ENCODE measurements at regions not wholly inside any gene's neighbourhood (a gene's known extent, or its start where the extent isn't known, plus 50 kb on each side); places are given as distances from the start of the nearest gene placed in this dataset.

DNA sequence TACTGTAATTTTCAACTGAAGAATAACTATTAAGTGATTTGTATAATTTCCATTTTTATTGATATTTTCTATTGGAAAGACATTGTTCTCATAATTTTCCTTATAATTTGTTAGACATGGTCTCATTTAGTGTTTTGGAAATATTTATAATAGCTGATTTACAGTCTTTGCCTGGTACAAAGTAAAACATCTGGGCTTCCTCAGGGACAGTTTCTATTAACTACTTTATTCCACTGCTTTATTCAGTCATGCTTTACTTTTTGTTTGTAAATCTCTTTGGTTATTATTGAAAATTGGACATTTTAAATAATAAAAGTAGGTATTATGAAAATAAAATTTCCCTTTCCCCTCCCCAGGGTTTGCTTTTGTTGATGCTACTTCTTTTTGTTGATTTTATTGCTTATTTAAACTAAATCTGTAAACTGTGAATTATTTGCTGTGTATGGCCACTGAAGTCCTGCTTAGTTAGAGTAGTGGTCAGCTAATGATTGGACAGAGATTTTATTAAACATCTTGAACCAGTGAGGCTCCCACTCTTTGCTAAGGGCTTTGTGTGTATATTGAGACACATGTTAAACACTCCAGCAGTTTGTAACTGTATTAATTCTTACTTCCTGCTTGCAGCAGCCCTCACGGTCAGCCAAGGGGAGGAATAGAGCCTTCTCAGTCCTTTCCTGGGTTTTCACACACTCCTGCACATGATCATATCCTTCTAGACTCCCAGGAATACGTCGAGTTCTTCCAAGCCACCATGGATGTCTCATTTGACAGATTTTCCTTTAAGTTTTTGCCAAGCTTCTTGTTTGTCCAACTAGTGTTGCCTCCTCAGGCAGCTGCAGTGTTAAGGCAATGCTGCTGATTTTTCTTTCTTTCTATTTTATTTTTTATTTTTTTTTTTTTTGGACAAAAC is 994.6 kb upstream of the PRMT6 start:
- no peak for TF ChIP-seq ZFX (IDR thresholded peaks at IDR 0.05; ENCODE audit: borderline replicate concordance)
- TF ChIP-seq, protein P1, sequence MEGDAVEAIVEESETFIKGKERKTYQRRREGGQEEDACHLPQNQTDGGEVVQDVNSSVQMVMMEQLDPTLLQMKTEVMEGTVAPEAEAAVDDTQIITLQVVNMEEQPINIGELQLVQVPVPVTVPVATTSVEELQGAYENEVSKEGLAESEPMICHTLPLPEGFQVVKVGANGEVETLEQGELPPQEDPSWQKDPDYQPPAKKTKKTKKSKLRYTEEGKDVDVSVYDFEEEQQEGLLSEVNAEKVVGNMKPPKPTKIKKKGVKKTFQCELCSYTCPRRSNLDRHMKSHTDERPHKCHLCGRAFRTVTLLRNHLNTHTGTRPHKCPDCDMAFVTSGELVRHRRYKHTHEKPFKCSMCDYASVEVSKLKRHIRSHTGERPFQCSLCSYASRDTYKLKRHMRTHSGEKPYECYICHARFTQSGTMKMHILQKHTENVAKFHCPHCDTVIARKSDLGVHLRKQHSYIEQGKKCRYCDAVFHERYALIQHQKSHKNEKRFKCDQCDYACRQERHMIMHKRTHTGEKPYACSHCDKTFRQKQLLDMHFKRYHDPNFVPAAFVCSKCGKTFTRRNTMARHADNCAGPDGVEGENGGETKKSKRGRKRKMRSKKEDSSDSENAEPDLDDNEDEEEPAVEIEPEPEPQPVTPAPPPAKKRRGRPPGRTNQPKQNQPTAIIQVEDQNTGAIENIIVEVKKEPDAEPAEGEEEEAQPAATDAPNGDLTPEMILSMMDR (IDR thresholded peaks at IDR 0.05): no peak

DNA sequence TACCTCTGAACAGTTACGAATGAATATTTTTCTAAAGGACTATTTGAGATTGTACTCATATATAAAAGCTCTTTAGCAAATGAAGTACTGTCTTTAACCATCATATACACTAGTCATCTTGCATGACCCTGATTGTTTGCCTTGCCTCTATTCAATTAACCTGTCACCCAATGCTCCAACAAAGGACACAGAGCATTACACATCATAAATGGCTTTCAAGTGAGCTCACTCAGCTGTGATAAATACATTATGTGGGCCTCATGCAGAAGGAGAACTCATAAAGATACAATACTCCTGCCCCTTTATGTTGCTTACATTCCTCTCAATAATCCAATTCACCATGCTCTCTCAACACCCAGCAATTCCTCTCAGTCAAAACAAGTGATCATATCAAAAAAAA is 993.0 kb upstream of the PRMT6 start:
- H3K27ac ChIP-seq: no peak overlapping the region
- TF ChIP-seq ZFX (IDR thresholded peaks at IDR 0.05; ENCODE audit: borderline replicate concordance): no peak
- TF ChIP-seq, protein P1 (IDR thresholded peaks at IDR 0.05): no peak

More for the DNA sequence above, 994.6 kb upstream of the PRMT6 start:
- no peak overlapping the region for H3K27ac ChIP-seq

DNA sequence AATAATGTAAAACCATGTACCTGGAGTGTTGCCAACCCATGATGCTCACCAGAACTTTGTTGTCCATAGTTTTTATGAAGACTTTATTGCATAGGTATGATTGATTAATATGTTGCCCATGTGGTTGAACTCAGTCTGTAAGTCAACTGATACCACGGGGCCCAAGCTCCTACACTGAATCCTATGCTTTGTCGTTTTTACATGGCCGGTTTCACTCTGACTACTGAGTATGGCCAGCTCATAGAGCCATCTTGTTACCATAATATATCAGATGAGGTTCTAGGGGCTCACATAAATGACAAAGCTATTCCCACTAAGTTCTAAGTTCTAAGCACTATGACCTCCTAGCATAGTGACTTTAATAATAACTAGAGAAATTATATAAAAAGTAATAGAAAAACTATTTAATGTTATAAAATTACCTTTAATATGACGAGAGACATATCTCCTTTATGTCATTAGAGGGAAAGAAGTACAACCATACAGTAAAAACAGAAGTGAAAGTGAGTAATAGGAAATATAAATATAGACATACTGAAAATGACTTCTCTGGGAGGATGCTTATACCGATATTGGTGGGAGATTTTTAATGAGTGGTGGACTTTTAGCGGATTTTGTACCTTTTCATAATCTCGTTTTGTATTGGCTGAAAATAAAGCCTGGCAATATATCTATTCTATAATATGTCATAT is 983.4 kb upstream of the PRMT6 start:
- no peak for TF ChIP-seq ZFX (IDR thresholded peaks at IDR 0.05; ENCODE audit: borderline replicate concordance)
- TF ChIP-seq, protein P1 (IDR thresholded peaks at IDR 0.05): no peak
- H3K27ac ChIP-seq: no peak overlapping the region

DNA sequence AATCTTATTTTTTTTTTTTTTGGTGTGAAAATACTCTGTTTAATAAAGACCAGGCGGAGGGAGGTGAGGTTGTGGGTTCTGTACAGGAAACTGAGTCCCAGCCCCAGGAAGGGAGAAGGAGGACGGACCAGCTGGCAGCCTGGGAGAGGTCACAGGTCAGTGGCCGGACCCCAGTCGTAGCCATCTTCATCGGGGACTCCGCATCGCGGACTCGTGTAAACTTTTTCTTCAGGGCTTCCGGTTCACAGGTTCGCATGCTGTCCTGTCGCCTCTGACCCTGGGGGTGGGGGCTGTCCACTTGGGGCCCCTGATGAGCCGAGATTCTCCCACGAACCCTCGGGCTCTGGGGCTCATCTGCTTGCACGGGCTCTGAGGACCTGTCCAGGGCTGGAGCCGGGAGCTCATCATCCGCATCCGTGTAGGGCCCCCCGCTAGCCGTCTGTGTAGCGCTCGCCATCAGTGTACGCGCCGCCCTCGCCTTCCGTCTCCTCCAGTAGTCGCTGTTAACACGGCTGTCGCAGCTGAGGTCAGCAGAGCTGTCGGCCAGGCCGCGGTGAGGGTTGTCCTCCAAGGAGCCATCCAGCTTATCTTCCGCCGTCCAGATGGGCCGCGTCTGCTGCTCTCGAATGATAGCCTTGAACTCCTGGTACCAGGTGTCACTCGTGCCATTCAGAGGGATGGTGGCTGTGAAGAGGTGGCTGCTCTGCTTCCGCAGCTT is 975.7 kb upstream of the PRMT6 start:
- TF ChIP-seq, protein P1 (IDR thresholded peaks at IDR 0.05): no peak
- no peak for TF ChIP-seq ZFX (IDR thresholded peaks at IDR 0.05; ENCODE audit: borderline replicate concordance)
- no peak overlapping the region for H3K27ac ChIP-seq

DNA sequence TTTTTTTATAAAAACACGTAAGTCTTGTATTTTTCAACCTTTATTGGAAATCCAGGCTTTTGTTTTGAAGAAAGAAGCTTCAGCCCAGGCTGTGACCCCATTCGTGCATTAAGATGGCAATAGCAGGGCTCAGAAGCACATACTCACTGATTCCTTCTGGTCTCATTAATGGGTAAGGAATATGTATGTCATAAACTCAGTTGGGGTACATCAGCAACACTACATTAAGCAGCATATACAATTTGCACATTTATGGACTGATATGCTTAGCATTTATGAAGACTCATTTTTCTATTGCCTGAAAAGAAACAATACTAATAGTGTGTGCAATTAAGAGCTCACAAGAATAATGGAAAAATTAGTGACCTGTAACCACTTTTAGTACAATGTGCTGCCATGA is 945.4 kb upstream of the PRMT6 start:
- H3K27ac ChIP-seq: no peak overlapping the region
- TF ChIP-seq, protein P1 (IDR thresholded peaks at IDR 0.05): no peak
- no peak for TF ChIP-seq ZFX (IDR thresholded peaks at IDR 0.05; ENCODE audit: borderline replicate concordance)

DNA sequence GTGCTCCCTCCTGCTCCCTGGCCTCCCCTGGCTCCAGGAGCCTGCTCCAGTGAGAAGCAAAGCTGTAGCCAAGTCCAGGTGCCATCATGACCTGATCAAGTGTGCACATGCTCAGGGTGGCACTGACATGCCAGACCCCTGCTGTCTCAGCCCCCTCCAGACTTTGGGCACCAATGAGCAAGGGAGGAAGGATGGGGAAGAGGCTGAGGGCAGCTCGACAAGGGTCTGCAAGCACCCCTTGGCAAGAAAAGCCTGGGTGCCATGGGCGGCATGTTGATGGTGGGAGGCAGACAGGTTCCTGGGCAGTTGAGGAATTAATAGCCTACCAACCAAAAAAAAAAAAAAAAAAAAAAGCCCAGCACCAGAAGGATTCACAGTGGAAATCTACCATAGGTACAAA is 942.6 kb upstream of the PRMT6 start:
- no peak overlapping the region for H3K27ac ChIP-seq
- TF ChIP-seq ZFX (IDR thresholded peaks at IDR 0.05; ENCODE audit: borderline replicate concordance): no peak
- TF ChIP-seq, protein P1 (IDR thresholded peaks at IDR 0.05): no peak
